SK-MEL-5 (cell line): ENCODE measurements at regions not wholly inside any gene's neighbourhood (a gene's known extent, or its start where the extent isn't known, plus 50 kb on each side); places are given as distances from the start of the nearest gene placed in this dataset.

ENCODE experiments used
- DNase-seq: peaks from one replicate; pipeline ENCODE4 v3.0.0-alpha.2; 2016; ENCODE audit warnings: low read depth, low spot score
- in situ Hi-C: cut with HindIII; loops from 2 replicates; pipeline ENCODE4 v1.10.0; 2016; ENCODE audit warnings: low sequenced_read_pairs, high pct_unique_total_duplicates, low pct_unique_long_range_greater_than_20kb

GRCh38 chr13:99067159-99067985 is 89.5 kb upstream of the DOCK9 start:
- in situ Hi-C loops: no loop called here
- no peak for DNase-seq

GRCh38 chr13:99071211-99071610 is 93.3 kb upstream of the DOCK9 start:
- DNase-seq: no peak
- in situ Hi-C loops: no loop called here

- in situ Hi-C loops: no loop called here
Observed at GRCh38 chr13:99071666-99072065, 93.8 kb upstream of the DOCK9 start.

GRCh38 chr13:99072356-99072755 is 94.5 kb upstream of the DOCK9 start:
- in situ Hi-C loops: no loop called here
- DNase-seq: no peak

More at GRCh38 chr13:99071666-99072065, 93.8 kb upstream of the DOCK9 start:
- DNase-seq: no peak

- DNase-seq: no peak
- in situ Hi-C loops: no loop called here
Observed at GRCh38 chr13:99072941-99073340, 95.1 kb upstream of the DOCK9 start.

- no peak for DNase-seq
- in situ Hi-C loops: no loop called here
Observed at GRCh38 chr13:99074693-99075092, 96.8 kb upstream of the DOCK9 start.

- no peak for DNase-seq
- in situ Hi-C loops: no loop called here
Observed at GRCh38 chr13:99075268-99076191, 97.7 kb upstream of the DOCK9 start.

GRCh38 chr13:99078017-99078771 is 100.3 kb upstream of the DOCK9 start:
- in situ Hi-C loops: no loop called here
- DNase-seq: no peak

- DNase-seq: no peak
- in situ Hi-C loops: no loop called here
Observed at GRCh38 chr13:99080131-99080530, 102.3 kb upstream of the DOCK9 start.

- in situ Hi-C loops: no loop called here
- no peak for DNase-seq
Observed at GRCh38 chr13:99083981-99084380, 106.1 kb upstream of the DOCK9 start.

GRCh38 chr13:99085139-99085807 is 107.4 kb upstream of the DOCK9 start:
- no peak for DNase-seq

GRCh38 chr13:99085808-99086266 is 108.0 kb upstream of the DOCK9 start:
- in situ Hi-C loops: no loop called here
- no peak for DNase-seq

More at GRCh38 chr13:99085139-99085807, 107.4 kb upstream of the DOCK9 start:
- in situ Hi-C loops: no loop called here

GRCh38 chr13:99086267-99087097 is 108.6 kb upstream of the DOCK9 start:
- in situ Hi-C loops: no loop called here
- peak; percentile 37 for DNase-seq

- DNase-seq: peak; percentile 85
- in situ Hi-C loops: no loop called here
Observed at GRCh38 chr13:99087098-99087953, 109.5 kb upstream of the DOCK9 start.

- no peak for DNase-seq
- in situ Hi-C loops: no loop called here
Observed at GRCh38 chr13:99087954-99088491, 110.2 kb upstream of the DOCK9 start.
